ENCODE measurements at regions not wholly inside any gene's neighbourhood (a gene's known extent, or its start where the extent isn't known, plus 50 kb on each side); places are given as distances from the start of the nearest gene placed in this dataset.
"Not testable (repeated sequence)": the region's sequence is repeated elsewhere in the genome, so short reads cannot be mapped to it uniquely, and the experiment has no call there.

- DNase-seq, result no peak
Observed at GRCh38 chr2:53490659-53491058, 276.9 kb upstream of the CHAC2 start.

GRCh38 chr2:53486185-53486899, 281.3 kb upstream of the CHAC2 start:
- not testable (repeated sequence) for DNase-seq

- no peak for DNase-seq
Observed at GRCh38 chr2:53485021-53485728, 282.4 kb upstream of the CHAC2 start.

- no peak for DNase-seq
Observed at GRCh38 chr2:53484531-53484930, 283.1 kb upstream of the CHAC2 start.

- no peak for DNase-seq
Observed at GRCh38 chr2:53477517-53477916, 290.1 kb upstream of the CHAC2 start.

- DNase-seq, result no peak
Observed at GRCh38 chr2:53476834-53477233, 290.8 kb upstream of the CHAC2 start.

GRCh38 chr2:53475766-53476165, 291.8 kb upstream of the CHAC2 start:
- DNase-seq, result no peak

- DNase-seq, result no peak
Observed at GRCh38 chr2:53475321-53475720, 292.3 kb upstream of the CHAC2 start.

- DNase-seq, result no peak
Observed at GRCh38 chr2:53474914-53475313, 292.7 kb upstream of the CHAC2 start.

GRCh38 chr2:53473775-53474311, 293.8 kb upstream of the CHAC2 start:
- no peak for DNase-seq

GRCh38 chr2:53473236-53473635, 294.4 kb upstream of the CHAC2 start:
- no peak for DNase-seq

- DNase-seq, result no peak
Observed at GRCh38 chr2:53467467-53468180, 300.0 kb upstream of the CHAC2 start.

- DNase-seq, result no peak
Observed at GRCh38 chr2:53463806-53464726, 303.5 kb upstream of the CHAC2 start.

GRCh38 chr2:53460937-53461336, 306.7 kb upstream of the CHAC2 start:
- DNase-seq, result no peak

- no peak for DNase-seq
Observed at GRCh38 chr2:53460347-53460746, 307.3 kb upstream of the CHAC2 start.

- no peak for DNase-seq
Observed at GRCh38 chr2:53455094-53455493, 312.5 kb upstream of the CHAC2 start.

- no peak for DNase-seq
Observed at GRCh38 chr2:53452957-53453748, 314.5 kb upstream of the CHAC2 start.

- DNase-seq, result no peak
Observed at GRCh38 chr2:53452400-53452799, 315.2 kb upstream of the CHAC2 start.

GRCh38 chr2:53450923-53451322, 316.7 kb upstream of the CHAC2 start:
- peak; percentile 70 for DNase-seq

- DNase-seq, result no peak
Observed at GRCh38 chr2:53448591-53448990, 319.0 kb upstream of the CHAC2 start.

- no peak for DNase-seq
Observed at GRCh38 chr2:53448086-53448485, 319.5 kb upstream of the CHAC2 start.
